ENCODE measurements at regions not wholly inside any gene's neighbourhood (a gene's known extent, or its start where the extent isn't known, plus 50 kb on each side); places are given as distances from the start of the nearest gene placed in this dataset.

DNA sequence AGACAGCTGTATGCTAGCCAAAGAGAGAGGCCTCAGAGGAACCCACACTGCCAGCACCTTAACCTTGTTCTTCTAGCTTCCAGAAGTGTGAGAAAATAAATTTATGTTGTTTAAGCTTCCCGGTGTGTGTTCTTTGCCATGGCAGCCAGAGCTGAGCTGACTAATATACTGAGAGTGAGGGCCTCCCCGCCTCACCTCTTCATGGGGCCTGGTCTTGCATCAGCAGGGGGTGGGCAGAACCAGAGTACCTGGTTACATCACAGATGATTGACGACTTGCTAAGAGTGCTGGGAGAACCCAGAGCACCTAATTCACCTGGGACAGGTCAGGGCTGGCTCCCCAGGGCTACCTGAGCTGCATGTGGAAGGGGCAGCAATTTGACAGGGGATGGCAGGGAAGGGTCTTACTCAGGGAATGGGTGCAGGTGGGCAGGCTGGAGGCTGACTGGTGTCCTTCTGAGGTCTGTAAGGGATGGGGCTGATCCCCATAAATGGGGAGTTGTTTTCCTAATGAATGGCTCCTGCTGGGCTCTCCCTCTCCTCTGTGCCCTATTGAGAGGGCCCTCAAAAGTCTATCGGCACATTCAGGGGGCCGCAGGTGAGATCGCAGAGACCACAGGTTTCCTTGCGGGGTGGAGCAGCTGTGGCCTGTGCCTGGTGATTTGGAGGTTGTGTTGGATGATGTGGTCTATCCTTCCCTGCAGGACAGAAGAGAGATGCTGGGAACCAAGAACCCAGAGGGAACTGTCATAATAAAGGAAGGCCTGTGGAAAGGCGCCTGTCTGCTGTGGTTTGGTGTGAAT, 60.6 kb upstream of the ETV3 start:
- TF ChIP-seq, protein P1, sequence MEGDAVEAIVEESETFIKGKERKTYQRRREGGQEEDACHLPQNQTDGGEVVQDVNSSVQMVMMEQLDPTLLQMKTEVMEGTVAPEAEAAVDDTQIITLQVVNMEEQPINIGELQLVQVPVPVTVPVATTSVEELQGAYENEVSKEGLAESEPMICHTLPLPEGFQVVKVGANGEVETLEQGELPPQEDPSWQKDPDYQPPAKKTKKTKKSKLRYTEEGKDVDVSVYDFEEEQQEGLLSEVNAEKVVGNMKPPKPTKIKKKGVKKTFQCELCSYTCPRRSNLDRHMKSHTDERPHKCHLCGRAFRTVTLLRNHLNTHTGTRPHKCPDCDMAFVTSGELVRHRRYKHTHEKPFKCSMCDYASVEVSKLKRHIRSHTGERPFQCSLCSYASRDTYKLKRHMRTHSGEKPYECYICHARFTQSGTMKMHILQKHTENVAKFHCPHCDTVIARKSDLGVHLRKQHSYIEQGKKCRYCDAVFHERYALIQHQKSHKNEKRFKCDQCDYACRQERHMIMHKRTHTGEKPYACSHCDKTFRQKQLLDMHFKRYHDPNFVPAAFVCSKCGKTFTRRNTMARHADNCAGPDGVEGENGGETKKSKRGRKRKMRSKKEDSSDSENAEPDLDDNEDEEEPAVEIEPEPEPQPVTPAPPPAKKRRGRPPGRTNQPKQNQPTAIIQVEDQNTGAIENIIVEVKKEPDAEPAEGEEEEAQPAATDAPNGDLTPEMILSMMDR (IDR thresholded peaks at IDR 0.05; ENCODE audit: low read depth, low read length) = no peak
- TF ChIP-seq POLR2A (IDR thresholded peaks at IDR 0.05; ENCODE audit: extremely low read depth, insufficient read length) = no peak

Measured in NB4 (cell line).